ENCODE measurements at regions not wholly inside any gene's neighbourhood (a gene's known extent, or its start where the extent isn't known, plus 50 kb on each side); places are given as distances from the start of the nearest gene placed in this dataset.
"Not testable (repeated sequence)": the region's sequence is repeated elsewhere in the genome, so short reads cannot be mapped to it uniquely, and the experiment has no call there.

DNA sequence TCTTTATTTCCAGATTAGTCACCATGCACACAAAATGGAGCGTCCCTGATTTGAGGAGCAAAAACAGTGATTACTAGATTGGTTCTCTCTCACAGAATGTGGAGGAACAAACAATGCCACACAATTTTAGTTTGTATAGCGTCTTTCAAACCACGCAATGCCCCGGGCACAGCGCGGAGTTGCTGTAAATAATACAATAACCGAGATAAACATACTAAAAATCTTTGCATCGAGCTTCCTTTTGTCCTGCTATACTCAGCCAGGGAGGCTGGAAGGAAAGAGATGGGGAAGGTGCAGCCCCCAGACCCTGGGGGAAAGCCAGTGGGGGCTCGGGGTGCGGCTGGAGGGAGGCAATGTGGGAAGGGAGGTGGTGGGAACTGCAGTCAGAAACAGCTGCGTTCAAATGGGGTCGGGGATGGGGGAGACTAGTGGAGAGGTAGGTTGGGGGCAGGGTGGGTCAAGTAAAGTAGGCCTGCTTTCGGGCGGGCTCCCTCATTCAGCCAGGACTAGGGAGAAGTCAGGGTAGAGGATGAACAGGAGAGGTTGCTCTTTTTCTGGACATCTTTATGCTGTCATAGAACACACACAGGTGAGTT lies 366.3 kb downstream of the RPS6KC1 start:
- DNase-seq (ENCODE audit: low read depth) = no peak

DNA sequence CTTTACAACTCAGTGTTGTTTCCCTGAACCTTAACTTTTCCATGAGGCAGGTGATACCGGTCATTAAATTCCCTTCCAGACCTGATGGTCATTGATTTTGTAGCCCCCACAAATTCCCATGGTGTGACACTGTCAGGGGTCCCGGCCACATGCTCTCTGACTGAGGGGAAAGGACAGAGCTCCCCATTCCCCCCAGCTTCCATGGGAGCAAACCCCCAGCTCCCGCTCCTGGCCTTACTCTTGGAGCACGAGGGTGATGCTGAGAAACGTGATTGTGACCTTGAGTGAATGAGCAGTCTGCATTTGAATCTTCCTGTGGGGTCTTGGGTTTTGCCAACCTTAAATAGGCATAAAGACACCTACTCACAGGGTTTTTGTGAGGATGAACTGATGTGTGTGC lies 366.8 kb downstream of the RPS6KC1 start:
- no peak for DNase-seq (ENCODE audit: low read depth)

DNA sequence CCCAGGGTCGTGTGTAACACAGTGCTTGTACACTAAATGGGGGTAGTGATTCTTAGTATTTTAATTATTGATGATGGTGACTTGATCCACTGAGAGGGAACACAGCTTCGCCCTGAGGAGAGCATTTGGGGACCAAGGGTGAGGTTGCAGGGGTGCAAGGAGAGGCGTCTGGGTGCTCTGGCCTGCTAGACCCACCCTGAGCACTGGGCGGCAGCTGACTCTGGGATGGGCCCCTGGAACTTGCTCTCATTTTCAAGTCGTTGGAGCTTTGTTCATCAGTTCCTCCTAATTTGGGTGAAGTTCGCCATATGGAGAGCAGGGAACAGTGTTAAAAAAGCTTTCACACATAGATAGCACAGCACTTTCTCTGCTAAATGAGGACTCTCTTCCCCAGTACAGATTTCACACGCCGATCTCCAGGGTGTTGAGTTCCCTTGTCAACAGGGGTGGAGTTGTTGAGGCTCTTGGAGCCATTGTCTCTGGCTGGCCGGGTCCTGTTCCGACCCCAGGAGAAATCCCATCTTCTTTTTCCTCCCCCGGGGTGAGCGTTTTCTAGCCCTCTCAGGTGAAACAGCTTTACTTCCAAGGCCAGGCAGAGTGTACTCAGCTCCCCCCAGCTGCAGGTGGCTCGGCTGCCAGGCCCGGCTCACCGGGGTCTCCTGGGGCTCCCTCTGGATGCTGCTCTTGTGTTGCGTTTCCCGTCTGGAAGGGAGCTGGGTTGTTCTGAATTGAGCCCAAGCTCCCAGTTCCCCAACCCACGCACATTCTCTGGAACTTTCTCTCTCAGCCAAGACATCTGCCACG lies 367.4 kb downstream of the RPS6KC1 start:
- DNase-seq (ENCODE audit: low read depth) = no peak

DNA sequence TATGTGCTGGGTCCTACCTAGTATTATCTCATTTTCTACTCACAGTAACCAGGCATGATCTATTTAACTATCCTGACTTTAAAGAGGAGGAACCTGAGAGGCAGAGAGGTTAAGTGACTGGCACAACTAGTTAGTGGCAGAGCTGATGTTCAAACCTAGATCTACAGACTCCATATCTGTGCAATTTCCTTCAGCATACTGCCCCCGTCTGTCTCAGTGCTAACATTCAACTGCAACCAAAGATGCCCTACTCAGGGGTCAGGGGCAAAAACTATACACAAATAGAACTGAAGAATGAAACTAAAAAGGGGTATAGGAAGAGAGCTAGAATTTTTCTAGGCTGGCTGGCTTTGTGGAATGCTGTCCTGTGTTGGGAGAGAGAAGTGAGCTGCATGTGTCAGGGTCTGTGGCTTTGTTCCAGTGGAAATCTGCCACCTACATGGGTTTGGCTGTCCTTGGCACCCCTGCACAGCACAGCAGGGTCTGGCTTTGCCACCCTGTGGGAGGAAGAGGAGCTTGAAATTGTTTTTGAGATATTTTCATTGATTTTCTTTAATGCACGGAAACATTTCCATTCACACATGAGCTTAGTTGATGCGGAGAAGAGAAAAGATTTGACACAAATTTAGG lies 368.5 kb downstream of the RPS6KC1 start:
- DNase-seq (ENCODE audit: low read depth) = no peak

DNA sequence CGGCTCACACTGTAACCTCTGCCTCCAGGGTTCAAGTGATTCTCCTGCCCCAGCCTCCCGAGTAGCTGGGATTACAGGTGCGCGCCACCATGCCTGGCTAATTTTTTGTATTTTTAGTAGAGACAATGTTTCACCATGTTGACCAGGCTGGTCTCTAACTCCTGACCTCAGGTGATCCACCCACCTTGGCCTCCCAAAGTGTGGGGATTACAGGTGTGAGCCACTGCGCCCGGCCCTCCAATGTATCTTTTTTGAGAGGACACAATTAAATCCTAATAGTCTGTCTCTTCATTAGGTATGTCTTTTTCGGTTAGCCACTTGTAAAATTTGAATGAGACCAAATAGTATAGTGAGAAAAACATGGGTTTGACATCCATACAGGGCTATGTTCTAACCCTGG lies 370.1 kb downstream of the RPS6KC1 start:
- not testable (repeated sequence) for DNase-seq (ENCODE audit: low read depth)

DNA sequence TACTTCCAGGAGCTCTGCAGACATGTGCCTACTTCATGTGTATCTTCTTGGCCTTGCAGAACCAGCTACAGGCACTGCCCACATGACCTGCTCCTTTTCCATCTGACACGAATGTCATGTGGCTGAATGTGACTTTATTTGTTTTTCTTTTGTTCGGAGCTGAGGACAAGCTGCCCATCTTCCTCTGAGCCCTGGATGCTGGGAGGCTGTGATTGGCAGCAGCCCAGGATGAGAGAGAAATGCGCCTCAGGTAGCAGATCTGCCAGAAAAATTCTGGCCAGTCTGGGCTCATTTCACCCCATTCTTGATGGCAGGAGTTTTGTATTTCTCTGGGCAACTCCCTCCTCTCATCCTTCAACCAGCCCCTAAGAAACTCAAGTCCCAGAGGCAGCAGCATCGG lies 372.0 kb downstream of the RPS6KC1 start:
- DNase-seq (ENCODE audit: low read depth) = no peak

DNA sequence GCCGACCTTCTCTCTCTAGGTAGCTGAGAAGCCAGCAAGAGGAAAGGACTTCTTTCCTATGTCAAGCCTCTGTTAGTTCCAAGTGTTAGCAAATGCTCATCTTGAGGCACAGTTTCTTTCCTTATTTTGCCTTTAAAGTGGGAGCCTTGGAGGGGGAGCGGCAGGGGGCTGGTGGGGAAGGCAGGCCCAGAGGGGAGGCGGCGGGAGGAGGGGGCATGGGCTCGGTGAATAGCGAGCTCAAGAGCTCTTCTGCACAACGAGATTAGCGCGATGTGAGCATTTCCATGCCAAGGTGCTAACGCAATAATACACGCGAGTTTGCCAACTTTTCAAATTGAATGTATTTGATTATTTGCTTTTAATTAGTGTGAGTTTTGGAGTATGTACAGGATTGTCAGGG lies 372.6 kb downstream of the RPS6KC1 start:
- no peak for DNase-seq (ENCODE audit: low read depth)

DNA sequence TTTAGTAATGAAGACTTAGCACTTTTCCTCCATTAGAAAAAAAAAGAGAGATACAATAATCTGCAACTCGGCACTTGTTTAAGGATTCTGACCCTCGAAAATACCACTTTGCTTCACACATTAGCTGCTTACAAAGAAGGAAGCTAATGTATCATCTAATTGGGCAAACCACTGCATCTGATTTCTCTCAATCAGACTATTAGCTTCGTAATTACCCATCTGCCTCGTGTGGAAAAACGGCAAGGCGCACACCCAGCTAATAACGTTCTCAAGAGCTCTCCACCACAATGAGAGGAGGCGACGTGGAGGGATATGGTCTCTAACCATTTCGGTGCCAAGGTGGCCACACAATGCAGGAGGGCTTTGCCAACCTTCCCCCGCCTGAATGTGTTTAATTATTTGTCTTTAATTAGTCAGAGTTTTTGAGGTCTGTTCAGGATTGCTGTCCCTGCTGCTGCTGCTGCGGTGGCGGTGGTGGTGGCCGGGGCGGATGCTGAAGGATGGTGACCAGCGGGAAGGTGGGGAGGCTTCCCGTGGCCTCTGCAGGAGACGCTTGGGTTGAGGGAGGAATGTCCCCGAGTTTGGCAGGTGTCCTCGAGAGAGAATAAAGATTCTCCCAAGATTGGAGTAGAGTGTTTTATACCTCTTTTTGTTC lies 374.5 kb downstream of the RPS6KC1 start:
- no peak for DNase-seq (ENCODE audit: low read depth)

DNA sequence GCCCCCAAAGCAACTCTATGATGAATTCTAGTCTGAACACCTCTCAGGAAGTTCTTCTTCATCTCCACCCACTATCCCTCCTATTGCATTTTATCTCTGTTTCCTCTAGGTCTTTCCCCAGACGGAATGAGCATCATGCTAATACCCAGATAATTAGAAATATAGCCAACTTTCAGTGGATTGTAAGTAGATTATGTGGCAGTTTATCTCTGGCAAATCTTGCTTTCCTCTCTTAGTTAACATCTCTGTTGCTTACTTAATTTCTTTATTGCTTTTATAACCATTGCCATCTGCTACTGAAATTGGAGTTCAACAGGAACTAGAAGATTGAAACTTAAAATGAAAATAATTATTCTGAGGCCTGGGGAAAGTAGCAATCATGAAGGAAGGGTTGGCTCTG lies 378.6 kb downstream of the RPS6KC1 start:
- no peak for DNase-seq (ENCODE audit: low read depth)

DNA sequence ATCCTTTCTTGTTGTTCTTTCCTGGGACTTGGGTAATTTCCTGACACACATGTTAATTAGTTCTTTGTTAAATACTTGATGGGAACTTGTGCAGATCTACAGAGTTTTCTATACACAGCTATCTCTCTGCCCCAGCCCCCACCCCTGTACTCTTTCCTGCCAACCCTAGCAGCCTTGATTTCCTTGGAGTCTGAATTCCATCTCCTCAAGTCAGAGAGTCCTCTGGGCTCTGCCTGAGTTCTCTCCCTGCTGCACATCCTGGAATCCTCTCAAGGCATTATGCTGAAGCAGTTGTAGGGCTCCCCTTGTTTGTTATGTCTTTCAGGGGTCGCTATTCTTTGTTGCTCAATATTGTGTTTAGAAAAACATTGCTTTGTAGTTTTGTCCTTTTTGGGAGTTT lies 384.7 kb downstream of the RPS6KC1 start:
- DNase-seq (ENCODE audit: low read depth) = no peak

DNA sequence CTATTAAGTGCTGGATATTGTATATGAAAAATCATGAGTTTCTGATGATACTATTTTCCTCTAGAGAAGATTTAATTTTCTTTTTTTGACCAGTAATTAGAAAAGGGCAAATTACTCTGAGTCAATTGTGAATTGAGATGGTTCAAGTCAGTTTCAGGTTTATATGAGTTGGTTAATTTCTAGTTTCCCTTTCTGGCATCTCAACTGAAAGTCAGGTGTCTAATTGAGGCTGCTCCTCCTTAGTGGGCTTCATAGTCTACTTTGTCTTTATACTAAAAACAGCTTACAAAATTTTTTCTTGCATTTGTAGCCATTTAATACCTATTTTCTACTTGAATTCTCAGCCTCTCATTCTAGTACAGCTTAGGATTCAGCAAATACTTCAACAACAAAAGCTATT lies 387.3 kb downstream of the RPS6KC1 start:
- no peak for DNase-seq (ENCODE audit: low read depth)

DNA sequence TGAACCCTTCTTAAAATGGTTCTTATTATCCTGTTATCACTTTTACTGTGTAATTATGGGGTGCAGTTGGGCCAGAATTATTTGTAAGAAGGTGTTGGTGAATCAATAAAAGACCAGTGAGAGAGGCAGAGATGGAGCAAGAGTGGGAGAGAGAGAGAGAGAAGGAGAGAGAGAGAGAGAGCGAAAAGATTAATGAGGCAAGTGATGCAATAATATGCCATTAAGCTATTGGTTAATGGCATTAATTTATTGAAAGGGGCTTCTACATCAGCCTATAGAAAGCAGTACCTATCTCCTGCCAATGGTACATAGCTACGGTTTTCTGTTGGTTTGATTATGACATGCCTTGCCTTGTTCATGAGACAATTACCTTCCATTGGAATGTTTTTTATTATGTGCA lies 388.7 kb downstream of the RPS6KC1 start:
- DNase-seq (ENCODE audit: low read depth) = no peak

DNA sequence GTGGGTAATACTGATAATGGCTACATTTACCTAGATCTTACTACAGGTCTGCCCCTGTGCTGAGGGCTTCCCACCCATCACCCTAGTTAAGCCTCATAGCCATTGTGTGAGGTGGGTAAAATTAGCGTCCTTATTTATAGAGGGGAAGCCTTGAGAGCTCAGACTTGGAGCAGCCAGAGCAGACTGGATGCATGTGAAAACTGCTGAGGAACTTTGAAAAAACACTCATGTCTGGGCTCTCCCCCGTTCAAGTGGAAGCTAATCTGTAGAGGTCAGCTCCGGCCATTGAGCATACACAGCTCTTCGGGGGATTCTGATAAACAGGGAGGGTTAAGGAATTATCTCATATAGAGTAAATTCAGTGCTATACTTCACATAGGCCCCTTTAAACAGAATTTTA lies 389.7 kb downstream of the RPS6KC1 start:
- no peak for DNase-seq (ENCODE audit: low read depth)

DNA sequence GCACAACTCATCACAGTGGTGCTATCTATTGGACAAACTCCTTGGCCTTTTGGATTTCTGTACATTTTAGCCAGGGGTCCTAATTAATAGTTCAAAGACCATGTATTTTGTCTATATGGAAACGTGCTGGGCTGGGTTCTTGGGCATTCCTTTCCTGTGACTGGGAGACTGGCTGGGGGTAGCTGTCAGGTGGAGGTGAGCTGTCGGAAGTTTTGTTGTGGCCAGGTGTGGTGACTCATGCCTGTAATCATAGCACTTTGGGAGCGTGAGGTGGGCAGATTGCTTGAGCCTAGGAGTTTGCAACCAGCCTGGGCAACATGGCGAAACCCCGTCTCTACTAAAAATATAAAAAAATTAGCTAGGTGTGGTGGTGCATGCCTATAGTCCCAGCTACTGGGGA lies 392.4 kb downstream of the RPS6KC1 start:
- DNase-seq (ENCODE audit: low read depth) = no peak

DNA sequence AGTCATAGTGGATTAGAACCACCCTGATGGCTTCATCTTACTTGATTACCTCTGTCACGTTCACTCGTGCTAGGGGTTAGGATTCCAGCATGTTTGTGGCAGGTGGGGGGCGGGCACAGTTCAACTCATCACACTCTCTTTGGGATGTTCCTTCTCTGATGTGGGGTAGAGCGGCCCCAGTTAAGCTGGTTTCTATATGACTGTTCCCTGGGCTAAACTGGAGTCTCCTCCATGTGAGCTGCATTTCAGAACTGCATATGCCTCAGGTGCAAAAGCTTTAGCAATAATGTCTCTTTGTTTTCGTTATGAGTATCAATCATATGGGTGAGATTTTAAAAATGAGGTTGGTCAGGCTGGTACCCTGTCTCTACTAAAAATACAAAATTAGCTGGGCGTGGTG lies 393.2 kb downstream of the RPS6KC1 start:
- DNase-seq (ENCODE audit: low read depth) = no peak

DNA sequence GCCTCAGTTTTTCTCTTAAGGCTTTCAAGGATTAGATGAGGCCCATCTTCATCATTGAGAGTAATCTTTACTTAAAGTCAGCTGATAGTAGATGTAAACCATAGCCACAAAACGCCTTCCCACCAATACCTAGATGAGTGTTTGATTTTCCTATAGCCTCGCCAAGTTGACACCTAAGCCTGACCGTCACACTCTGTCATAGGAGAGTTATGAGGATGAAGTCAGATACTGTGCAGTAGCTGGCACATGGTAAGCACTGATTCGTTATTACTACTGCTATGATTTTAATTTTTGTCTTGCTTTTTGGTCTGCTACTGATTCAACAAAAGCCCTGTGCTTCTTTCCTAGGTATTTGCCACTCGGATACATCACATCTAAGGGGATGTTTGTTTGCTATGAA lies 395.5 kb downstream of the RPS6KC1 start:
- DNase-seq (ENCODE audit: low read depth) = no peak

DNA sequence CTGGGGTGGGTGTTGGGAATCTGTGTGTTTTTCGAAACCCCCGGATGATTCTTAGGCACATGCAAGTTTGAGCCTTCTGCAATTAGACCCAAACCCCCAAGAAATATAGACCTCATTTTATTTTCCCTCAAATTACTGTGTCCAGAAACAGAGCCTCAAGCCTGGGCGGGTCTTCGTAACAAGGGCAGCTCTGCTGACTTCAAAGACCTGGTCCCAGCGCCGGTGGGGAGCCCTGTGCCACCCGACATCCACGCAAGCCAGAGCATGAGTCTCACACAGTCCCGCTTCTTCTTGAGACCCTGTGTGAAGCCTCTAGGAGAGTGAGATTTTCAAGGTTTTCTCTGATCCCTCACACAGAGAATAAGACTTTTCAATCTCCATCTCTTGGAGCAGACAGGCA lies 397.3 kb downstream of the RPS6KC1 start:
- no peak for DNase-seq (ENCODE audit: low read depth)

DNA sequence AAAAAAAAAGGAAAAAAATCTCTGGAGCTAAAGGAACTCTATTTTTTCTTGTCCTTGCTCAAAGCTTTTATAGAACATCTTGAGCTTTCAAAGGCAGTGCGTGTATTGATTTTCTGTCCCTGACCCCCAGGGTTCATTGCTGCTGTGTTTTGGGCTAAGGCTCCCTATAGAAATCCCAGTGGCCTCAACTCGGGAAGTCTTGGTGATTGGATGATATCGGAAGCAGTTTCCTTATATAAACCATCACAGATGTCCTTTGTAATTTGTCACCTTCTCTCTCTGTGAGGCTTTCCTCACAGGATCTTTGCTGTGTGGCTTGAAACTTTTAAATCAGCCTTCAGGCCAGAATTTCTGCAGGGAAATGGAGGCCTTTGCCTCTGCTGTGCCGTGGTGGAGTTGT lies 397.7 kb downstream of the RPS6KC1 start:
- no peak for DNase-seq (ENCODE audit: low read depth)

DNA sequence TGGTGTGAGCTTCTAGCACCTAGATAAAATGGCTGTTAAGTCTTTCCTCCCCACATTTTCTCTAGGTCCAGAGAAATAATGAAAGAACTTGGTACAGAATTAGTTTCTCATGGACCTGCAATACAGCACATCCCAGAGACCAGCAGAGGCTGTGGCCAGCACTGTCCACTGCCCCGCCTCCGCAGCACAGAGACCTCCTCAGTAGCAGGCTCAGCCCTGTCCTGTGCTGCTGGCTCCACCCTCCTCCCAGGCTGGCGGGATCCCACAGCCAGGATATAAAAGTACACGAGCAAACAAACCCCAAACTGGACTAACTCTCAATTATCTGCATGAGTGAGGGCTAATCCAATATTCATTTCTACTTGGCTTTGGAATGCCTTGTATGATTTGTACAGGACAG lies 401.5 kb downstream of the RPS6KC1 start:
- DNase-seq (ENCODE audit: low read depth) = no peak

DNA sequence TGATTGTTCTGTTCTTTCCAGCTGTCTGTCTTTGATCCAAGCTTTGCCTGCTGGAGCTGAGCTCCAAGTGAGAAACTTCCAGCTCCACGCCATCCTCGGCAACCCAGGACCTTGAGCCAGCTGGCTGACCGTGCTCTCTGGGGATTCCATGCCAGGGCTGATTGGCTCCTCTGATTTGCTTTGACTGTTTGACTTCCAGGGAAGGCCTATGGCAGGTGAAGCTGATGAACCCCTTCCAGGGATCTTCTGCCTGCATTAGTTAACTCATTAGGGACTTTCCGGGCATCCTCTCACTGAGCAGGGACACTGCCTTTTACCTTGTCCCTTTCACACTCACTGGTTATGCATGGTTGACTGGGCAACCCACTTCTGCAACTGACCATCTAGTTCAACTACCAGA lies 406.1 kb downstream of the RPS6KC1 start:
- DNase-seq (ENCODE audit: low read depth) = no peak

DNA sequence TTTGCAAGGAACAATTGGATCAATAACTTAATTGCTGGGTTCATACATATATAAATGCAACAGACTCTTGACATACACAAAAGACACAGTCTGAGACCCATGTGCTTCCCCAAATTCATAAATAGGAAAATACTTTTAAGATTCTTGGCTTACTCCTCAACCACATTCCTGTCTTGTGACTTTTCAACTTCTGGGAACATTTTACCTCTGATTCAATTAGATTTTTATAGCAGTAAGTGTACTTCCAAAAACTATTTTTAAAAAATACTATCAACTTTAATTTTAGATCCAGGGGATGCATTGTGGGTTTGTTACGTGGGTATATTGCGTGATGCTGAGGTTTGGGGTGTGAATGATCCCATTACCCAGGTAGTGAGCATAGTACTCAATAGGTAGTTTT lies 406.7 kb downstream of the RPS6KC1 start:
- no peak for DNase-seq (ENCODE audit: low read depth)

DNA sequence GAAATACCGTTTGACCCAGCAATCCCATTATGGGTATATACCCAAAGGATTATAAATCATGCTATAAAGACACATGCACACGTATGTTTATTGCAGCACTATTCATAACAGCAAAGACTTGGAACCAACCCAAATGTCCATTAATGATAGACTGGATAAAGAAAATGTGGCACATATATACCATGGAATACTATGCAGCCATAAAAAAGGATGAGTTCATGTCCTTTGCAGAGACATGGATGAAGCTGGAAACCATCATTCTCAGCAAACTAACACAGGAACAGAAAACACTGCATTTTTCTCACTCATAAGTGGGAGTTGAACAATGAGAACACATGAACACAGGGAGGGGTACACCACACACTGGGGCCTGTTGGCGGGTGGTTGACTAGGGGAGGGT lies 411.3 kb downstream of the RPS6KC1 start:
- not testable (repeated sequence) for DNase-seq (ENCODE audit: low read depth)

Data from iris pigment epithelial cell (primary cell).